PFSK-1 (cell line): ENCODE measurements at regions not wholly inside any gene's neighbourhood (a gene's known extent, or its start where the extent isn't known, plus 50 kb on each side); places are given as distances from the start of the nearest gene placed in this dataset.

ENCODE experiments used
- POLR2AphosphoS5 ChIP-seq: IDR thresholded peaks from 2 replicates; pipeline ENCODE4 v1.6.1; 2012; ENCODE audit warnings: low read depth, mild to moderate bottlenecking, control low read depth, low read length, moderate library complexity
- TAF1 ChIP-seq: IDR thresholded peaks from 2 replicates; pipeline ENCODE4 v1.6.1; 2012; ENCODE audit warnings: low read length, control low read depth, borderline replicate concordance; ENCODE audit not compliant: insufficient read depth

- TF ChIP-seq POLR2AphosphoS5, result no peak
- no peak for TF ChIP-seq TAF1
These were observed 162.7 kb upstream of the NYAP2 start for GRCh38 chr2:225236769-225237323.
